HG03280 (cell line): ENCODE measurements at regions not wholly inside any gene's neighbourhood (a gene's known extent, or its start where the extent isn't known, plus 50 kb on each side); places are given as distances from the start of the nearest gene placed in this dataset.

ENCODE experiments used
- ATAC-seq: cut with Tn5 transposase; IDR thresholded peaks from one replicate; pipeline ENCODE4 v1.9.1; 2021; ENCODE audit warnings: mild to moderate bottlenecking, moderate library complexity; ENCODE audit not compliant: unreplicated experiment

GRCh38 chr16:65936096-65936495 lies 430.4 kb upstream of the CDH5 start:
- ATAC-seq = no peak

GRCh38 chr16:65934443-65934842 lies 432.0 kb upstream of the CDH5 start:
- ATAC-seq = no peak

GRCh38 chr16:65933703-65934102 lies 432.8 kb upstream of the CDH5 start:
- ATAC-seq = no peak

GRCh38 chr16:65932350-65933072 lies 434.0 kb upstream of the CDH5 start:
- ATAC-seq = no peak

GRCh38 chr16:65922923-65923322 lies 443.6 kb upstream of the CDH5 start:
- no peak for ATAC-seq

- no peak for ATAC-seq
Observed at GRCh38 chr16:65919986-65920376, 446.5 kb upstream of the CDH5 start.

GRCh38 chr16:65919145-65919985 lies 447.1 kb upstream of the CDH5 start:
- ATAC-seq = no peak

GRCh38 chr16:65917466-65917865 lies 449.0 kb upstream of the CDH5 start:
- no peak for ATAC-seq

- no peak for ATAC-seq
Observed at GRCh38 chr16:65916995-65917394, 449.5 kb upstream of the CDH5 start.

- no peak for ATAC-seq
Observed at GRCh38 chr16:65910291-65910690, 456.2 kb upstream of the CDH5 start.

- no peak for ATAC-seq
Observed at GRCh38 chr16:65909310-65910050, 457.0 kb upstream of the CDH5 start.

GRCh38 chr16:65908568-65908967 lies 457.9 kb upstream of the CDH5 start:
- ATAC-seq = no peak

- no peak for ATAC-seq
Observed at GRCh38 chr16:65905331-65905730, 461.2 kb upstream of the CDH5 start.

- ATAC-seq = no peak
Observed at GRCh38 chr16:65896448-65897153, 469.9 kb upstream of the CDH5 start.

- ATAC-seq = no peak
Observed at GRCh38 chr16:65895906-65896305, 470.6 kb upstream of the CDH5 start.

- ATAC-seq = no peak
Observed at GRCh38 chr16:65895486-65895885, 471.0 kb upstream of the CDH5 start.

GRCh38 chr16:65890203-65890602 lies 476.3 kb upstream of the CDH5 start:
- ATAC-seq = no peak

GRCh38 chr16:65889533-65889966 lies 476.9 kb upstream of the CDH5 start:
- no peak for ATAC-seq

- no peak for ATAC-seq
Observed at GRCh38 chr16:65888201-65888600, 478.3 kb upstream of the CDH5 start.

GRCh38 chr16:65884018-65884417 lies 482.5 kb upstream of the CDH5 start:
- ATAC-seq = no peak

- ATAC-seq = no peak
Observed at GRCh38 chr16:65878347-65878746, 488.1 kb upstream of the CDH5 start.
